ENCODE measurements at regions not wholly inside any gene's neighbourhood (a gene's known extent, or its start where the extent isn't known, plus 50 kb on each side); places are given as distances from the start of the nearest gene placed in this dataset.

- H3K27me3 ChIP-seq = no peaks in the 10 kb centered on the region
- no peaks in the 10 kb centered on the region for H4K20me1 ChIP-seq
- peaks cover 8 to 24% (median 22%) of the 10 kb centered on the region in 10 experiments; a peak in 19 of 20 replicates for H3K4me1 ChIP-seq
- no peak overlapping the region for H3K27ac ChIP-seq
- no peak overlapping the region for H3K9ac ChIP-seq
- no peak for TF ChIP-seq Cebpa-rat (IDR thresholded peaks at IDR 0.05)
- H3K9me3 ChIP-seq (replicated peaks in 1 of 11) = peaks cover 7 to 15% (median 12%) of the 10 kb centered on the region in 11 experiments; a peak in 19 of 22 replicates
- H3K36me3 ChIP-seq = no peaks in the 10 kb centered on the region
- H3K4me3 ChIP-seq = no peak overlapping the region
- no peak overlapping the region for H3K4me2 ChIP-seq
Observed at GRCh38 chr12:45581112-45581511, 148.4 kb upstream of the ARID2 start.

GRCh38 chr12:45582536-45582935 is 147.0 kb upstream of the ARID2 start:
- Histone ChIP-seq H3K27ac (no peak overlapping the region), H4K20me1 (no peaks in the 10 kb centered on the region), H3K4me2 (no peak overlapping the region), H3K4me3 (no peak overlapping the region), H3K36me3 (no peaks in the 10 kb centered on the region), H3K9ac (no peak overlapping the region), H3K27me3 (no peaks in the 10 kb centered on the region), H3K9me3 (replicated peaks in 1 of 11) (peaks cover 8 to 26% (median 20%) of the 10 kb centered on the region in 11 experiments; a peak in 19 of 22 replicates), H3K4me1 (peaks cover 0 to 10% (median 7%) of the 10 kb centered on the region in 10 experiments; a peak in 12 of 20 replicates)
- TF ChIP-seq Cebpa-rat (IDR thresholded peaks at IDR 0.05) = no peak

- peaks cover 0 to 4% (median 1%) of the 10 kb centered on the region in 10 experiments; a peak in 9 of 20 replicates for H3K4me1 ChIP-seq
- H3K4me2 ChIP-seq = no peak overlapping the region
- H3K27ac ChIP-seq = no peak overlapping the region
- no peak overlapping the region for H3K4me3 ChIP-seq
- H3K36me3 ChIP-seq = no peaks in the 10 kb centered on the region
- H3K27me3 ChIP-seq = no peaks in the 10 kb centered on the region
- no peaks in the 10 kb centered on the region for H4K20me1 ChIP-seq
- H3K9ac ChIP-seq = no peak overlapping the region
- no peak for TF ChIP-seq Cebpa-rat (IDR thresholded peaks at IDR 0.05)
- peaks cover 8 to 26% (median 20%) of the 10 kb centered on the region in 11 experiments; a peak in 19 of 22 replicates for H3K9me3 ChIP-seq (replicated peaks in 1 of 11)
Observed at GRCh38 chr12:45582986-45583659, 146.4 kb upstream of the ARID2 start.

GRCh38 chr12:45584336-45584735 is 145.2 kb upstream of the ARID2 start:
- Histone ChIP-seq H3K27ac (no peak overlapping the region), H3K36me3 (no peaks in the 10 kb centered on the region), H3K4me3 (no peak overlapping the region), H3K27me3 (no peaks in the 10 kb centered on the region), H3K9ac (no peak overlapping the region), H3K4me2 (no peak overlapping the region), H3K4me1 (no peaks in the 10 kb centered on the region), H3K9me3 (replicated peaks in 1 of 11) (peaks cover 8 to 26% (median 20%) of the 10 kb centered on the region in 11 experiments; a peak in 19 of 22 replicates), H4K20me1 (no peaks in the 10 kb centered on the region)
- no peak for TF ChIP-seq Cebpa-rat (IDR thresholded peaks at IDR 0.05)

- H4K20me1 ChIP-seq = no peaks in the 10 kb centered on the region
- H3K9ac ChIP-seq = no peak overlapping the region
- H3K27me3 ChIP-seq = no peaks in the 10 kb centered on the region
- peaks cover 8 to 26% (median 20%) of the 10 kb centered on the region in 11 experiments; a peak in 19 of 22 replicates for H3K9me3 ChIP-seq (replicated peaks in 1 of 11)
- no peaks in the 10 kb centered on the region for H3K36me3 ChIP-seq
- TF ChIP-seq Cebpa-rat (IDR thresholded peaks at IDR 0.05) = no peak
- no peak overlapping the region for H3K4me3 ChIP-seq
- H3K4me2 ChIP-seq = no peak overlapping the region
- H3K4me1 ChIP-seq = no peaks in the 10 kb centered on the region
- H3K27ac ChIP-seq = no peak overlapping the region
Observed at GRCh38 chr12:45585522-45586230, 143.8 kb upstream of the ARID2 start.

- H3K27me3 ChIP-seq = no peaks in the 10 kb centered on the region
- no peak for TF ChIP-seq Cebpa-rat (IDR thresholded peaks at IDR 0.05)
- no peaks in the 10 kb centered on the region for H3K4me1 ChIP-seq
- no peaks in the 10 kb centered on the region for H3K36me3 ChIP-seq
- H3K4me2 ChIP-seq = no peak overlapping the region
- no peak overlapping the region for H3K4me3 ChIP-seq
- peaks cover 8 to 26% (median 20%) of the 10 kb centered on the region in 11 experiments; a peak in 19 of 22 replicates for H3K9me3 ChIP-seq (replicated peaks in 1 of 11)
- no peaks in the 10 kb centered on the region for H4K20me1 ChIP-seq
- H3K9ac ChIP-seq = no peak overlapping the region
- H3K27ac ChIP-seq = no peak overlapping the region
Observed at GRCh38 chr12:45586486-45586885, 143.0 kb upstream of the ARID2 start.

GRCh38 chr12:45587012-45587411 is 142.5 kb upstream of the ARID2 start:
- H3K27me3 ChIP-seq = no peaks in the 10 kb centered on the region
- no peak overlapping the region for H3K4me3 ChIP-seq
- no peak for TF ChIP-seq Cebpa-rat (IDR thresholded peaks at IDR 0.05)
- H3K9ac ChIP-seq = no peak overlapping the region
- peaks cover 8 to 26% (median 20%) of the 10 kb centered on the region in 11 experiments; a peak in 19 of 22 replicates for H3K9me3 ChIP-seq (replicated peaks in 1 of 11)
- no peaks in the 10 kb centered on the region for H3K4me1 ChIP-seq
- no peaks in the 10 kb centered on the region for H3K36me3 ChIP-seq
- H4K20me1 ChIP-seq = no peaks in the 10 kb centered on the region
- no peak overlapping the region for H3K27ac ChIP-seq
- no peak overlapping the region for H3K4me2 ChIP-seq

GRCh38 chr12:45587877-45588533 is 141.5 kb upstream of the ARID2 start:
- no peaks in the 10 kb centered on the region for H3K4me1 ChIP-seq
- H3K36me3 ChIP-seq = no peaks in the 10 kb centered on the region
- no peaks in the 10 kb centered on the region for H3K27me3 ChIP-seq
- H3K4me3 ChIP-seq = no peak overlapping the region
- no peak for TF ChIP-seq Cebpa-rat (IDR thresholded peaks at IDR 0.05)
- H3K27ac ChIP-seq = no peak overlapping the region
- no peak overlapping the region for H3K9ac ChIP-seq
- peaks cover 8 to 26% (median 20%) of the 10 kb centered on the region in 11 experiments; a peak in 19 of 22 replicates for H3K9me3 ChIP-seq (replicated peaks in 1 of 11)
- H4K20me1 ChIP-seq = no peaks in the 10 kb centered on the region
- no peak overlapping the region for H3K4me2 ChIP-seq

- Histone ChIP-seq H3K9ac (no peak overlapping the region), H3K4me2 (no peak overlapping the region), H3K4me1 (no peaks in the 10 kb centered on the region), H4K20me1 (no peaks in the 10 kb centered on the region), H3K4me3 (no peak overlapping the region), H3K27me3 (no peaks in the 10 kb centered on the region), H3K27ac (no peak overlapping the region), H3K9me3 (replicated peaks in 1 of 11) (peaks cover 4 to 15% (median 13%) of the 10 kb centered on the region in 11 experiments; a peak in 19 of 22 replicates), H3K36me3 (no peaks in the 10 kb centered on the region)
- TF ChIP-seq Cebpa-rat (IDR thresholded peaks at IDR 0.05) = no peak
Observed at GRCh38 chr12:45590646-45591045, 138.9 kb upstream of the ARID2 start.
